B cell (primary cell): ENCODE measurements at regions not wholly inside any gene's neighbourhood (a gene's known extent, or its start where the extent isn't known, plus 50 kb on each side); places are given as distances from the start of the nearest gene placed in this dataset.

Experiments used
- ATAC-seq: fragments of 200-7000 bp; cut with Tn5 transposase; one replicate; pipeline ENCODE4 v1.10.0; 2021; ENCODE audit warnings: low read depth, mild to moderate bottlenecking, moderate number of reproducible peaks, moderate library complexity
- CTCF ChIA-PET: fragments of 350-600 bp; sonication (Branson Sonifier 250); formaldehyde crosslinking; loops from one replicate; lab custom pipeline; 2021; ENCODE audit warnings: antibody characterized with exemption, inconsistent platforms; lab: Charles Lee
- POLR2A ChIA-PET: fragments of 350-600 bp; sonication (Branson Sonifier 250); formaldehyde crosslinking; loops from one replicate; lab custom pipeline; 2021; ENCODE audit warnings: antibody characterized with exemption; lab: Charles Lee
- DNase-seq: peaks from one replicate; pipeline ENCODE4 v3.0.0; 2013
- H2AFZ ChIP-seq: 2 replicates; pipeline ENCODE4 v1.6.1; 2012; ENCODE audit warnings: mild to moderate bottlenecking, low read depth, low read length; ENCODE audit not compliant: insufficient read depth, poor library complexity, severe bottlenecking
- H3K27ac ChIP-seq, 2 donors: 1 replicate in 1 of 2; 2 replicates in 1 of 2; pipeline ENCODE4 v1.5.1; 2012 to 2013; ENCODE audit warnings: low read length in 2 of 2, mild to moderate bottlenecking in 2 of 2, moderate library complexity in 1 of 2
- H3K27me3 ChIP-seq, 4 experiments: fragments of 200-600 bp in 1 of 4; sonication (generic) in 1 of 4; replicated peaks in 1 of 4; 1 replicate in 2 of 4; 2 replicates in 2 of 4; pipeline versions ENCODE4 v1.6.1 to v1.7.0; 2013 to 2016; ENCODE audit warnings: low read length in 3 of 4, mild to moderate bottlenecking in 2 of 4, mixed read lengths in 1 of 4, moderate library complexity in 1 of 4; ENCODE audit not compliant: insufficient read depth in 4 of 4, control insufficient read depth in 3 of 4; ENCODE audit errors: control extremely low read depth in 1 of 4
- H3K36me3 ChIP-seq, 2 experiments: replicated peaks in 1 of 2; 1 replicate in 1 of 2; 2 replicates in 1 of 2; pipeline versions ENCODE4 v1.6.1 to v1.7.1; 2013; ENCODE audit warnings: low read length in 1 of 2; ENCODE audit not compliant: insufficient read depth in 2 of 2, control insufficient read depth in 1 of 2; ENCODE audit errors: control extremely low read depth in 1 of 2, extremely low read depth in 1 of 2
- H3K4me1 ChIP-seq, 2 donors: fragments of 200-600 bp in 1 of 2; sonication (generic) in 1 of 2; 1 replicate in 1 of 2; 2 replicates in 1 of 2; pipeline versions ENCODE4 v1.5.1 to v1.6.1; 2013 to 2017; ENCODE audit warnings: low read length in 2 of 2; ENCODE audit not compliant: control insufficient read depth in 2 of 2, insufficient read depth in 2 of 2
- H3K4me2 ChIP-seq: replicated peaks from 2 replicates; pipeline ENCODE3; 2012; ENCODE audit warnings: mild to moderate bottlenecking, low read depth, low read length; ENCODE audit not compliant: poor library complexity, severe bottlenecking
- H3K4me3 ChIP-seq, 5 experiments: fragments of 200-600 bp in 1 of 5; sonication (generic) in 1 of 5; 1 replicate in 3 of 5; 2 replicates in 2 of 5; pipeline versions ENCODE4 v1.5.1 to v1.7.0; 2011 to 2016; ENCODE audit warnings: low read length in 4 of 5, mild to moderate bottlenecking in 4 of 5, low read depth in 2 of 5, control low read depth in 1 of 5, moderate library complexity in 1 of 5; ENCODE audit not compliant: insufficient read depth in 1 of 5; ENCODE audit errors: control extremely low read depth in 1 of 5, extremely low read depth in 1 of 5
- H3K79me2 ChIP-seq: fragments of 200-600 bp; sonication (generic); one replicate; pipeline ENCODE4 v1.6.0; 2016; ENCODE audit warnings: low read length; ENCODE audit not compliant: control insufficient read depth, insufficient read depth
- H3K9ac ChIP-seq: fragments of 200-600 bp; sonication (generic); 2 replicates; pipeline ENCODE4 v1.6.1; 2017; ENCODE audit warnings: mild to moderate bottlenecking, low read length, moderate library complexity
- H3K9me3 ChIP-seq, 3 donors: one replicate each; pipeline versions ENCODE4 v1.6.1 to v1.7.1; 2013; ENCODE audit warnings: low read length in 2 of 3; ENCODE audit not compliant: control insufficient read depth in 2 of 3, insufficient read depth in 1 of 3; ENCODE audit errors: control extremely low read depth in 1 of 3
- H4K20me1 ChIP-seq: 2 replicates; pipeline ENCODE4 v1.6.0; 2012; ENCODE audit warnings: mild to moderate bottlenecking, low read length; ENCODE audit not compliant: insufficient read depth, control insufficient read depth, poor library complexity, severe bottlenecking
- H3K27ac Mint-ChIP-seq: one replicate; pipeline ENCODE4 v1.8.0; 2021; ENCODE audit warnings: mixed read lengths
- H3K27me3 Mint-ChIP-seq: one replicate; pipeline ENCODE4 v1.8.0; 2021; ENCODE audit warnings: mixed read lengths
- H3K4me1 Mint-ChIP-seq: one replicate; pipeline ENCODE4 v1.8.0; 2021; ENCODE audit warnings: mixed read lengths
- H3K4me3 Mint-ChIP-seq: one replicate; pipeline ENCODE4 v1.8.0; 2021; ENCODE audit warnings: mixed read lengths
- H3K9me3 Mint-ChIP-seq: one replicate; pipeline ENCODE4 v1.8.0; 2022; ENCODE audit warnings: mixed read lengths; ENCODE audit not compliant: insufficient read depth
- CTCF ChIP-seq: fragments of 200-600 bp; IDR thresholded peaks from one replicate; pipeline ENCODE4 v1.8.0; 2022; ENCODE audit warnings: antibody characterized with exemption, mild to moderate bottlenecking
- EZH2 ChIP-seq: IDR thresholded peaks from 2 replicates; pipeline ENCODE4 v1.6.1; 2012; ENCODE audit warnings: borderline replicate concordance, low read depth, mild to moderate bottlenecking, moderate library complexity, low read length; ENCODE audit not compliant: insufficient read depth, poor library complexity, severe bottlenecking
- WGBS: methylation state at CpG from one replicate; pipeline ENCODE4 v1.1.5; 2013; ENCODE audit warnings: missing lambda C conversion rate; ENCODE audit not compliant: insufficient coverage; 5-methylcytosine and 5-hydroxymethylcytosine counted together
- intact Hi-C: fragments of 100-400 bp; cut with micrococcal nuclease; formaldehyde crosslinking; loops from one replicate; pipeline ENCODE4 v1.10.0; 2022

GRCh38 chr5:82862711-82863110 is 214.5 kb downstream of the TMEM167A start:
- H3K27ac Mint-ChIP-seq = no peak overlapping the region
- ATAC-seq (no peak), DNase-seq (no peak)
- H3K4me3 ChIP-seq = no peak overlapping the region
- no peak overlapping the region for H2AFZ ChIP-seq
- H3K9ac ChIP-seq = no peak overlapping the region
- H3K36me3 ChIP-seq = no peaks in the 10 kb centered on the region
- no peaks in the 10 kb centered on the region for H4K20me1 ChIP-seq
- H3K79me2 ChIP-seq = no peaks in the 10 kb centered on the region
- no peak overlapping the region for H3K27ac ChIP-seq
- no peaks in the 10 kb centered on the region for H3K4me1 ChIP-seq
- TF ChIP-seq CTCF (no peak), EZH2 (no peak)
- 93% methylated on average over 3 of the region's 4 CpGs for WGBS
- no peaks in the 10 kb centered on the region for H3K9me3 ChIP-seq
- POLR2A ChIA-PET = no interaction called here
- H3K4me2 ChIP-seq = no peak overlapping the region
- no peaks in the 10 kb centered on the region for H3K9me3 Mint-ChIP-seq
- intact Hi-C loops = no loop called here
- CTCF ChIA-PET = no interaction called here
- H3K4me1 Mint-ChIP-seq = no peaks in the 10 kb centered on the region
- no peaks in the 10 kb centered on the region for H3K27me3 Mint-ChIP-seq
- H3K4me3 Mint-ChIP-seq = no peak overlapping the region
- H3K27me3 ChIP-seq = no peaks in the 10 kb centered on the region

- no peak for DNase-seq
- TF ChIP-seq EZH2 = no peak
- TF ChIP-seq CTCF = no peak
- no peak overlapping the region for H3K4me3 Mint-ChIP-seq
- no peaks in the 10 kb centered on the region for H4K20me1 ChIP-seq
- no peak for ATAC-seq
- no peaks in the 10 kb centered on the region for H3K4me1 ChIP-seq
- H3K27ac ChIP-seq = no peak overlapping the region
- H2AFZ ChIP-seq = no peak overlapping the region
- no peaks in the 10 kb centered on the region for H3K27me3 ChIP-seq
- intact Hi-C loops = no loop called here
- H3K9ac ChIP-seq = no peak overlapping the region
- WGBS = 100% methylated on average over 2 of the region's 4 CpGs
- no peaks in the 10 kb centered on the region for H3K79me2 ChIP-seq
- H3K4me2 ChIP-seq = no peak overlapping the region
- ChIA-PET CTCF (no interaction called here), POLR2A (no interaction called here)
- no peaks in the 10 kb centered on the region for H3K36me3 ChIP-seq
- H3K27ac Mint-ChIP-seq = no peak overlapping the region
- no peaks in the 10 kb centered on the region for H3K27me3 Mint-ChIP-seq
- H3K9me3 ChIP-seq = no peaks in the 10 kb centered on the region
- no peaks in the 10 kb centered on the region for H3K9me3 Mint-ChIP-seq
- no peak overlapping the region for H3K4me3 ChIP-seq
- H3K4me1 Mint-ChIP-seq = no peaks in the 10 kb centered on the region
Measured at GRCh38 chr5:82862261-82862660, 214.9 kb downstream of the TMEM167A start.
